Trophoblast cell (in vitro differentiated cells and primary cell): ENCODE measurements at regions not wholly inside any gene's neighbourhood (a gene's known extent, or its start where the extent isn't known, plus 50 kb on each side); places are given as distances from the start of the nearest gene placed in this dataset.

Source experiments
- DNase-seq, 2 donors: peaks; one replicate each; pipeline ENCODE4 v3.0.0-alpha.2; 2016
- H2AFZ ChIP-seq: 2 replicates; pipeline ENCODE4 v1.6.1; 2013; ENCODE audit warnings: low read length, moderate library complexity, mild to moderate bottlenecking; ENCODE audit not compliant: insufficient read depth, poor library complexity
- H2AK5ac ChIP-seq: 2 replicates; pipeline ENCODE4 v1.6.1; 2013; ENCODE audit warnings: mild to moderate bottlenecking, low read length
- H2BK120ac ChIP-seq: 2 replicates; pipeline ENCODE4 v1.6.1; 2013; ENCODE audit warnings: low read length, mild to moderate bottlenecking, moderate library complexity; ENCODE audit not compliant: insufficient read depth, poor library complexity
- H2BK12ac ChIP-seq: 2 replicates; pipeline ENCODE4 v1.6.1; 2013; ENCODE audit warnings: mild to moderate bottlenecking, low read length, moderate library complexity
- H2BK5ac ChIP-seq: 2 replicates; pipeline ENCODE4 v1.6.1; 2013; ENCODE audit warnings: low read length, low read depth, moderate library complexity, mild to moderate bottlenecking; ENCODE audit not compliant: poor library complexity
- H3K14ac ChIP-seq: 2 replicates; pipeline ENCODE4 v1.6.1; 2013; ENCODE audit warnings: mild to moderate bottlenecking, low read length
- H3K18ac ChIP-seq: 2 replicates; pipeline ENCODE4 v1.6.1; 2013; ENCODE audit warnings: mild to moderate bottlenecking, low read length
- H3K23ac ChIP-seq: 2 replicates; pipeline ENCODE4 v1.6.1; 2013; ENCODE audit warnings: low read length
- H3K27ac ChIP-seq: 2 replicates; pipeline ENCODE4 v1.5.1; 2013; ENCODE audit warnings: low read depth, mild to moderate bottlenecking, inconsistent platforms, low read length, moderate library complexity
- H3K27me3 ChIP-seq: 2 replicates; pipeline ENCODE4 v1.6.1; 2013; ENCODE audit warnings: inconsistent platforms, mild to moderate bottlenecking, low read length, moderate library complexity; ENCODE audit not compliant: insufficient read depth
- H3K36me3 ChIP-seq, 2 experiments: 1 replicate in 1 of 2; 2 replicates in 1 of 2; pipeline ENCODE4 v1.6.1; 2013; ENCODE audit warnings: low read length in 2 of 2, mild to moderate bottlenecking in 2 of 2, moderate library complexity in 1 of 2; ENCODE audit not compliant: insufficient read depth in 2 of 2, control insufficient read depth in 1 of 2
- H3K4ac ChIP-seq: 2 replicates; pipeline ENCODE4 v1.6.1; 2013; ENCODE audit warnings: low read depth, mild to moderate bottlenecking, low read length, moderate library complexity
- H3K4me1 ChIP-seq, 2 experiments: 1 replicate in 1 of 2; 2 replicates in 1 of 2; pipeline ENCODE4 v1.6.1; 2013; ENCODE audit warnings: low read length in 2 of 2, mild to moderate bottlenecking in 2 of 2, moderate library complexity in 1 of 2; ENCODE audit not compliant: insufficient read depth in 2 of 2, control insufficient read depth in 1 of 2
- H3K4me2 ChIP-seq: 2 replicates; pipeline ENCODE4 v1.6.1; 2013; ENCODE audit warnings: inconsistent platforms, mild to moderate bottlenecking, low read length, moderate library complexity
- H3K4me3 ChIP-seq: 2 replicates; pipeline ENCODE4 v1.5.1; 2013; ENCODE audit warnings: mild to moderate bottlenecking, low read depth, low read length, inconsistent platforms
- H3K79me1 ChIP-seq: one replicate; pipeline ENCODE4 v1.6.1; 2013; ENCODE audit warnings: low read length
- H3K79me2 ChIP-seq: 2 replicates; pipeline ENCODE4 v1.6.1; 2013; ENCODE audit warnings: low read length, mild to moderate bottlenecking; ENCODE audit not compliant: control insufficient read depth, insufficient read depth, poor library complexity
- H3K9ac ChIP-seq: 2 replicates; pipeline ENCODE4 v1.6.1; 2013; ENCODE audit warnings: mild to moderate bottlenecking, low read length
- H3K9me3 ChIP-seq: 2 replicates; pipeline ENCODE4 v1.6.1; 2013; ENCODE audit warnings: low read depth, mild to moderate bottlenecking, control low read depth, inconsistent platforms, low read length; ENCODE audit not compliant: insufficient read depth
- H4K12ac ChIP-seq: 2 replicates; pipeline ENCODE4 v1.6.1; 2013; ENCODE audit warnings: low read depth, mild to moderate bottlenecking, low read length, moderate library complexity
- H4K8ac ChIP-seq: 2 replicates; pipeline ENCODE4 v1.6.1; 2013; ENCODE audit warnings: low read depth, mild to moderate bottlenecking, low read length, moderate library complexity
- H4K91ac ChIP-seq: one replicate; pipeline ENCODE4 v1.6.1; 2013; ENCODE audit warnings: low read depth, mild to moderate bottlenecking, low read length, moderate library complexity
- WGBS: extraction: QIAGEN DNeasy Blood & Tissue Kit; methylation state at CpG from one replicate; pipeline ENCODE4 v1.1.7; 2013; ENCODE audit warnings: missing lambda C conversion rate; ENCODE audit not compliant: insufficient read length, insufficient coverage; ENCODE audit errors: extremely low coverage; 5-methylcytosine and 5-hydroxymethylcytosine counted together

GRCh38 chr7:88548399-88548798, 211.1 kb upstream of the ZNF804B start:
- Histone ChIP-seq H3K14ac (no peak overlapping the region), H3K4me2 (no peak overlapping the region), H3K23ac (no peak overlapping the region), H4K8ac (no peak overlapping the region), H3K27ac (no peak overlapping the region), H2BK12ac (no peak overlapping the region), H3K36me3 (no peaks in the 10 kb centered on the region), H2AK5ac (no peak overlapping the region), H4K91ac (no peak overlapping the region), H2BK5ac (no peak overlapping the region), H3K27me3 (no peaks in the 10 kb centered on the region), H3K4me1 (no peaks in the 10 kb centered on the region), H3K9me3 (no peaks in the 10 kb centered on the region), H4K12ac (no peak overlapping the region), H3K4me3 (no peak overlapping the region), H3K79me1 (no peaks in the 10 kb centered on the region), H3K9ac (no peak overlapping the region), H2AFZ (no peak overlapping the region), H3K18ac (no peak overlapping the region), H2BK120ac (no peak overlapping the region), H3K4ac (no peak overlapping the region), H3K79me2 (no peaks in the 10 kb centered on the region)
- peak in 1 of 2 donors; percentile 2 for DNase-seq

- Histone ChIP-seq H2AFZ (no peak overlapping the region), H3K18ac (no peak overlapping the region), H4K8ac (no peak overlapping the region), H3K79me1 (no peaks in the 10 kb centered on the region), H3K4me1 (no peaks in the 10 kb centered on the region), H3K27ac (no peak overlapping the region), H2BK120ac (no peak overlapping the region), H2BK5ac (no peak overlapping the region), H3K9me3 (no peaks in the 10 kb centered on the region), H3K27me3 (no peaks in the 10 kb centered on the region), H3K14ac (no peak overlapping the region), H3K9ac (no peak overlapping the region), H2BK12ac (no peak overlapping the region), H3K4me2 (no peak overlapping the region), H3K23ac (no peak overlapping the region), H4K12ac (no peak overlapping the region), H3K4ac (no peak overlapping the region), H2AK5ac (no peak overlapping the region), H3K4me3 (no peak overlapping the region), H4K91ac (no peak overlapping the region), H3K36me3 (no peaks in the 10 kb centered on the region), H3K79me2 (no peaks in the 10 kb centered on the region)
- DNase-seq = peak; percentile 20 to 75
- WGBS = no CpG with 5 or more reads among the region's 2 CpGs
Measured at GRCh38 chr7:88546808-88547207, 212.7 kb upstream of the ZNF804B start.

GRCh38 chr7:88545663-88546062, 213.8 kb upstream of the ZNF804B start:
- WGBS = no CpG with 5 or more reads among the region's 1 CpG

GRCh38 chr7:88540012-88540411, 219.5 kb upstream of the ZNF804B start:
- Histone ChIP-seq H4K12ac (no peak overlapping the region), H3K79me2 (no peaks in the 10 kb centered on the region)
- no CpG with 5 or more reads among the region's 4 CpGs for WGBS

More at GRCh38 chr7:88545663-88546062, 213.8 kb upstream of the ZNF804B start:
- Histone ChIP-seq H3K4me3 (no peak overlapping the region), H3K4me1 (no peaks in the 10 kb centered on the region), H3K36me3 (no peaks in the 10 kb centered on the region), H4K91ac (no peak overlapping the region), H3K27ac (no peak overlapping the region), H3K4ac (no peak overlapping the region), H4K8ac (no peak overlapping the region), H3K79me2 (no peaks in the 10 kb centered on the region), H2AK5ac (no peak overlapping the region), H3K23ac (no peak overlapping the region), H3K14ac (no peak overlapping the region), H2BK5ac (no peak overlapping the region), H3K79me1 (no peaks in the 10 kb centered on the region), H3K18ac (no peak overlapping the region), H3K9ac (no peak overlapping the region), H3K4me2 (no peak overlapping the region), H3K27me3 (no peaks in the 10 kb centered on the region), H2AFZ (no peak overlapping the region), H3K9me3 (no peaks in the 10 kb centered on the region), H2BK12ac (no peak overlapping the region), H2BK120ac (no peak overlapping the region), H4K12ac (no peak overlapping the region)
- DNase-seq = no peak

More at GRCh38 chr7:88540012-88540411, 219.5 kb upstream of the ZNF804B start:
- H3K4me1 ChIP-seq = no peaks in the 10 kb centered on the region
- no peak overlapping the region for H4K91ac ChIP-seq
- no peak overlapping the region for H2BK12ac ChIP-seq
- no peak for DNase-seq
- H2BK5ac ChIP-seq = no peak overlapping the region
- no peaks in the 10 kb centered on the region for H3K36me3 ChIP-seq
- H3K18ac ChIP-seq = no peak overlapping the region
- no peaks in the 10 kb centered on the region for H3K27me3 ChIP-seq
- H3K23ac ChIP-seq = no peak overlapping the region
- H2BK120ac ChIP-seq = no peak overlapping the region
- no peak overlapping the region for H2AFZ ChIP-seq
- H3K9me3 ChIP-seq = peaks cover 4% of the 10 kb centered on the region
- H3K4ac ChIP-seq = no peak overlapping the region
- no peak overlapping the region for H3K14ac ChIP-seq
- no peak overlapping the region for H3K9ac ChIP-seq
- H3K4me2 ChIP-seq = no peak overlapping the region
- H3K27ac ChIP-seq = no peak overlapping the region
- no peak overlapping the region for H2AK5ac ChIP-seq
- no peak overlapping the region for H4K8ac ChIP-seq
- H3K79me1 ChIP-seq = no peaks in the 10 kb centered on the region
- H3K4me3 ChIP-seq = no peak overlapping the region
